Esophagus squamous epithelium (tissue), 4 donors: ENCODE measurements at regions not wholly inside any gene's neighbourhood (a gene's known extent, or its start where the extent isn't known, plus 50 kb on each side); places are given as distances from the start of the nearest gene placed in this dataset.

Experiments used
- POLR2A ChIP-seq, 4 donors: fragments of 450-650 bp; IDR thresholded peaks; one replicate each; pipeline ENCODE4 v1.6.1; 2017; ENCODE audit warnings: antibody characterized with exemption in 4 of 4, mild to moderate bottlenecking in 4 of 4, moderate library complexity in 3 of 4
- TF ChIP-seq, protein P1 (sequence below), 6 experiments: fragments of 450-650 bp in 4 of 6; fragments of 200-600 bp in 2 of 6; sonication (generic) in 2 of 6; IDR thresholded peaks; one replicate each; pipeline ENCODE4 v1.5.1; 2016 to 2019; ENCODE audit warnings: antibody characterized with exemption in 6 of 6, mild to moderate bottlenecking in 4 of 6, moderate library complexity in 4 of 6

DNA sequence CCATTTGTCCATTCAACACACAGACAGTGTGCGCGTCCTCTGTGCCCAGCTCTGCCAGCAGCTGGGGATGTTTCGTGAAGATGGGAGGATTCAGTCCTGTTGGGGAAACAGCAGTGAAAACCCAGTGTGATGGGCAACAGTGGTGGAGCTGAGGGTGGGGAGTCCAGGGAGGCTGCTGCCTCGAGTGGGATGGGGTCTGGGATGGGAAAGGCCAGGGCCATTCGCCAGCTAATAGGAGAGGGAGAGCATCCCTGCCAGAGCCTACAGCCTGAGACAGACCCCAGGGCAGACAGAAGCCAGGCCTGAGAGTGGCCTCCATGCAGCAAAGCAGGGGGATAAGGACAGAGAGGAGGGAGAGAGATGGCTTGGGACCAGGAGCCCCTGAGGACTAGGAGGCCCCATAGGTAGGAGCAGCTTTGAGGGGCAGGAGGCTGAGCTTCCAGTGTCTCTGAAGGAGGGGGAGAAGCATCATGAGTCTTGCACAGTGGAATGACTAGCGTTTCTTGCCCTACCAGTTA, 252.6 kb downstream of the NPHP4 start:
- TF ChIP-seq, protein P1, sequence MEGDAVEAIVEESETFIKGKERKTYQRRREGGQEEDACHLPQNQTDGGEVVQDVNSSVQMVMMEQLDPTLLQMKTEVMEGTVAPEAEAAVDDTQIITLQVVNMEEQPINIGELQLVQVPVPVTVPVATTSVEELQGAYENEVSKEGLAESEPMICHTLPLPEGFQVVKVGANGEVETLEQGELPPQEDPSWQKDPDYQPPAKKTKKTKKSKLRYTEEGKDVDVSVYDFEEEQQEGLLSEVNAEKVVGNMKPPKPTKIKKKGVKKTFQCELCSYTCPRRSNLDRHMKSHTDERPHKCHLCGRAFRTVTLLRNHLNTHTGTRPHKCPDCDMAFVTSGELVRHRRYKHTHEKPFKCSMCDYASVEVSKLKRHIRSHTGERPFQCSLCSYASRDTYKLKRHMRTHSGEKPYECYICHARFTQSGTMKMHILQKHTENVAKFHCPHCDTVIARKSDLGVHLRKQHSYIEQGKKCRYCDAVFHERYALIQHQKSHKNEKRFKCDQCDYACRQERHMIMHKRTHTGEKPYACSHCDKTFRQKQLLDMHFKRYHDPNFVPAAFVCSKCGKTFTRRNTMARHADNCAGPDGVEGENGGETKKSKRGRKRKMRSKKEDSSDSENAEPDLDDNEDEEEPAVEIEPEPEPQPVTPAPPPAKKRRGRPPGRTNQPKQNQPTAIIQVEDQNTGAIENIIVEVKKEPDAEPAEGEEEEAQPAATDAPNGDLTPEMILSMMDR (IDR thresholded peaks at IDR 0.05), result no peak
- no peak for TF ChIP-seq POLR2A (IDR thresholded peaks at IDR 0.05)
